ENCODE measurements at regions not wholly inside any gene's neighbourhood (a gene's known extent, or its start where the extent isn't known, plus 50 kb on each side); places are given as distances from the start of the nearest gene placed in this dataset.

DNA sequence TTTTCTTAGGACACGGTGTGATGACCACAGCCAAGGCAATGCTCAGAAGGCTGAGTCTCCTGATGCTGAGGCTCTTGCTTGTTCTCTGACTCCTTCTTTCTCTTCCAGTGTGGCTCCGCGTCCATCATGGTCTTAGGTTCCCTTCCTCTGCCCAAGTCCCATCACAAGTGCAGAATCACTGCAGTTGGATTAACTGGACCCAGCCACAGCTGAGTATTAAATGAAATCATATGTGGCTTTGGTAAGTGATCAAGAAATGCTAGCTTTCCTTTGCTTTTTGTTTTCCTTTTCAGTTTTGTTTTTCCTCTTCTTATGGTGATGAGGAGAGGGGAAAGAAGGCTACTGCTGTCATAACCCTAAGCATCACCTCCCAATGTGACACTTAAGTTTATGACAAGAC is 375.8 kb downstream of the INSIG2 start:
- Histone ChIP-seq H3F3A (ENCODE audit: control insufficient read depth, insufficient read depth) (no peaks in the 10 kb centered on the region), H3K4me3 (ENCODE audit: low read length) (no peak overlapping the region), H3K79me2 (ENCODE audit: control insufficient read depth, low read length) (no peaks in the 10 kb centered on the region), H3K36me3 (ENCODE audit: control insufficient read depth, low read length) (no peaks in the 10 kb centered on the region), H3K4me1 (ENCODE audit: control insufficient read depth, low read length) (no peaks in the 10 kb centered on the region), H3K9me3 (ENCODE audit: control insufficient read depth, insufficient read depth, low read length) (no peaks in the 10 kb centered on the region), H3K4me2 (ENCODE audit: low read length) (no peak overlapping the region), H3K9me2 (replicated peaks; ENCODE audit: control insufficient read depth, low read length) (no peaks in the 10 kb centered on the region), H3K27me3 (ENCODE audit: control insufficient read depth, low read length) (no peaks in the 10 kb centered on the region), H4K20me1 (ENCODE audit: control insufficient read depth, insufficient read depth, low read depth, low read length) (no peaks in the 10 kb centered on the region), H3K27ac (ENCODE audit: low read depth, low read length) (no peak overlapping the region)
- TF ChIP-seq, protein P1, sequence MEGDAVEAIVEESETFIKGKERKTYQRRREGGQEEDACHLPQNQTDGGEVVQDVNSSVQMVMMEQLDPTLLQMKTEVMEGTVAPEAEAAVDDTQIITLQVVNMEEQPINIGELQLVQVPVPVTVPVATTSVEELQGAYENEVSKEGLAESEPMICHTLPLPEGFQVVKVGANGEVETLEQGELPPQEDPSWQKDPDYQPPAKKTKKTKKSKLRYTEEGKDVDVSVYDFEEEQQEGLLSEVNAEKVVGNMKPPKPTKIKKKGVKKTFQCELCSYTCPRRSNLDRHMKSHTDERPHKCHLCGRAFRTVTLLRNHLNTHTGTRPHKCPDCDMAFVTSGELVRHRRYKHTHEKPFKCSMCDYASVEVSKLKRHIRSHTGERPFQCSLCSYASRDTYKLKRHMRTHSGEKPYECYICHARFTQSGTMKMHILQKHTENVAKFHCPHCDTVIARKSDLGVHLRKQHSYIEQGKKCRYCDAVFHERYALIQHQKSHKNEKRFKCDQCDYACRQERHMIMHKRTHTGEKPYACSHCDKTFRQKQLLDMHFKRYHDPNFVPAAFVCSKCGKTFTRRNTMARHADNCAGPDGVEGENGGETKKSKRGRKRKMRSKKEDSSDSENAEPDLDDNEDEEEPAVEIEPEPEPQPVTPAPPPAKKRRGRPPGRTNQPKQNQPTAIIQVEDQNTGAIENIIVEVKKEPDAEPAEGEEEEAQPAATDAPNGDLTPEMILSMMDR (IDR thresholded peaks at IDR 0.05; ENCODE audit: low read depth, low read length, poor library complexity, severe bottlenecking) = no peak
- no peak for TF ChIP-seq EZH2phosphoT487 (IDR thresholded peaks at IDR 0.05; ENCODE audit: borderline replicate concordance, low read length)

DNA sequence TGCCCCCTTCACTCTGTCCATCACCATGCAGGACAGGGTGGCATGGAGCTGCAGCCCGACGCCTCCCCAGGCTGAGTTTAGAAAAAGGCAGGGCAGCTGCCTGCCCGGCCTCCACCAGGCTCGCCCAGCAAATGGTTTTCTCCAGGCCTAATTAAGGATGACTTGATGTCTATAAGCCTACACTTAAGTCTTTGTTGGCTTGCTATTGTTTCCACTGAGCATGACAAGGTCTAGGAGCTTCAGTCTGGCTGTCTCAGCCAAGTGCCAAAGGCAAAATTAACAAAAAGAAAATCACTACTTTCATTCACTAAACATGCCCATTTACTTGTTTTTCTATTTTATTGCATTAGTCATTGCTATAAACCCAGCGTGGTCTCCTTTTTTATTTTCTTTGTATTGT is 372.2 kb downstream of the INSIG2 start:
- no peak overlapping the region for H3K4me2 ChIP-seq (ENCODE audit: low read length)
- H3K4me3 ChIP-seq (ENCODE audit: low read length) = no peak overlapping the region
- H4K20me1 ChIP-seq (ENCODE audit: control insufficient read depth, insufficient read depth, low read depth, low read length) = no peaks in the 10 kb centered on the region
- H3K4me1 ChIP-seq (ENCODE audit: control insufficient read depth, low read length) = no peaks in the 10 kb centered on the region
- no peaks in the 10 kb centered on the region for H3K27me3 ChIP-seq (ENCODE audit: control insufficient read depth, low read length)
- H3K9me2 ChIP-seq (replicated peaks; ENCODE audit: control insufficient read depth, low read length) = no peaks in the 10 kb centered on the region
- H3F3A ChIP-seq (ENCODE audit: control insufficient read depth, insufficient read depth) = no peaks in the 10 kb centered on the region
- H3K36me3 ChIP-seq (ENCODE audit: control insufficient read depth, low read length) = no peaks in the 10 kb centered on the region
- no peaks in the 10 kb centered on the region for H3K79me2 ChIP-seq (ENCODE audit: control insufficient read depth, low read length)
- H3K9me3 ChIP-seq (ENCODE audit: control insufficient read depth, insufficient read depth, low read length) = no peaks in the 10 kb centered on the region
- no peak for TF ChIP-seq EZH2phosphoT487 (IDR thresholded peaks at IDR 0.05; ENCODE audit: borderline replicate concordance, low read length)
- TF ChIP-seq, protein P1 (IDR thresholded peaks at IDR 0.05; ENCODE audit: low read depth, low read length, poor library complexity, severe bottlenecking) = no peak
- H3K27ac ChIP-seq (ENCODE audit: low read depth, low read length) = no peak overlapping the region

DNA sequence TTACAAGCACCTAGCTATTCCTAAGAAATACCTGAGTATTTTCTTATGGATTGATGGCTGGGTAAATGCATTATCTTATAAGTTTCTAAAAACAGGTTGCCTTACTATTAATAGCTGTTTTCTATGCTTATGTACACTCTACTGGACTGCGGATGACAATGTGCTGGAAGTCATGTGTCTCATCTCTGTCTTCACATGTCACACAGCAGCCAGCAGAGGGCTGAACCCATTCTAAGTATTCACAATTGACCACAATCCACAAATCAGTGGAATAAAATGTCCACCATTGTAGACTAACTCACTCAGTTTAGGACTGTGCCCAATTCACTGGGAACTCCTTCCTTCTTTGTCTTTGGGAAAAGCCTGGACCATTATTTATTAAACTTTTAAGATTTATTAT is 371.2 kb downstream of the INSIG2 start:
- no peak for TF ChIP-seq EZH2phosphoT487 (IDR thresholded peaks at IDR 0.05; ENCODE audit: borderline replicate concordance, low read length)
- TF ChIP-seq, protein P1 (IDR thresholded peaks at IDR 0.05; ENCODE audit: low read depth, low read length, poor library complexity, severe bottlenecking) = no peak
- Histone ChIP-seq H3K27me3 (ENCODE audit: control insufficient read depth, low read length) (no peaks in the 10 kb centered on the region), H3K9me3 (ENCODE audit: control insufficient read depth, insufficient read depth, low read length) (no peaks in the 10 kb centered on the region), H3F3A (ENCODE audit: control insufficient read depth, insufficient read depth) (no peaks in the 10 kb centered on the region), H3K36me3 (ENCODE audit: control insufficient read depth, low read length) (no peaks in the 10 kb centered on the region), H3K27ac (ENCODE audit: low read depth, low read length) (no peak overlapping the region), H3K9me2 (replicated peaks; ENCODE audit: control insufficient read depth, low read length) (no peaks in the 10 kb centered on the region), H3K4me1 (ENCODE audit: control insufficient read depth, low read length) (no peaks in the 10 kb centered on the region), H3K4me3 (ENCODE audit: low read length) (no peak overlapping the region), H3K79me2 (ENCODE audit: control insufficient read depth, low read length) (no peaks in the 10 kb centered on the region), H3K4me2 (ENCODE audit: low read length) (no peak overlapping the region), H4K20me1 (ENCODE audit: control insufficient read depth, insufficient read depth, low read depth, low read length) (no peaks in the 10 kb centered on the region)

DNA sequence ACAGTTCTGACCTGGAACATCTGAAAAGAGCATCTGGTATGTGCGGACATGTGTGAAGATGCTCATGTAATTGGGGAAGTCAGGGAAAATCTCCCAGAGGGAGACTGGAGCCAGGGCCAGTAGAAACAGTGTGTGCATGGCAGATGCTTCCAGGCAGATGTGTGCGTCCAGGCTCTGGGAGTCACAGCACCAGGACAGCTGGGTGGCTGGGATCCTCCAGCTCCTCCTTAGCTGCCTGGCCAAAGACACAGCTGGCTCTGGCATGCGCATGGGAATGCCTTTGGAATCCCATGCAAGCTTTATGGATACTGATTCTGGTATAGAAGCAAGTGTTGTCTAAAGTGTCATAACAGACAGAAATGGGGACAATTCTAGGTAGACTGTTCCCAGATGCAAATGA is 369.7 kb downstream of the INSIG2 start:
- no peak for TF ChIP-seq EZH2phosphoT487 (IDR thresholded peaks at IDR 0.05; ENCODE audit: borderline replicate concordance, low read length)
- TF ChIP-seq, protein P1 (IDR thresholded peaks at IDR 0.05; ENCODE audit: low read depth, low read length, poor library complexity, severe bottlenecking) = no peak

More for the DNA sequence above, 369.7 kb downstream of the INSIG2 start:
- Histone ChIP-seq H3K79me2 (ENCODE audit: control insufficient read depth, low read length) (no peaks in the 10 kb centered on the region), H3K36me3 (ENCODE audit: control insufficient read depth, low read length) (no peaks in the 10 kb centered on the region), H3K4me2 (ENCODE audit: low read length) (no peak overlapping the region), H3K4me3 (ENCODE audit: low read length) (no peak overlapping the region), H3K9me3 (ENCODE audit: control insufficient read depth, insufficient read depth, low read length) (no peaks in the 10 kb centered on the region), H3K9me2 (replicated peaks; ENCODE audit: control insufficient read depth, low read length) (no peaks in the 10 kb centered on the region), H3K27me3 (ENCODE audit: control insufficient read depth, low read length) (no peaks in the 10 kb centered on the region), H3F3A (ENCODE audit: control insufficient read depth, insufficient read depth) (no peaks in the 10 kb centered on the region), H3K4me1 (ENCODE audit: control insufficient read depth, low read length) (no peaks in the 10 kb centered on the region), H4K20me1 (ENCODE audit: control insufficient read depth, insufficient read depth, low read depth, low read length) (no peaks in the 10 kb centered on the region), H3K27ac (ENCODE audit: low read depth, low read length) (no peak overlapping the region)

Data from DOHH2 (cell line).